ENCODE measurements at regions not wholly inside any gene's neighbourhood (a gene's known extent, or its start where the extent isn't known, plus 50 kb on each side); places are given as distances from the start of the nearest gene placed in this dataset.
"Not testable (repeated sequence)": the region's sequence is repeated elsewhere in the genome, so short reads cannot be mapped to it uniquely, and the experiment has no call there.

GRCh38 chr14:19052977-19053376 lies 85.7 kb downstream of the POTEM start:
- H3K4me3 Mint-ChIP-seq; POLR2A ChIA-PET (ENCODE audit: partially characterized antibody); H3K4me1 Mint-ChIP-seq; H3K27me3 ChIP-seq (ENCODE audit: insufficient read depth, low read length); DNase-seq; H3K36me3 ChIP-seq (ENCODE audit: insufficient read depth, low read length); H3K36me3 Mint-ChIP-seq; H3K4me1 ChIP-seq (ENCODE audit: insufficient read depth, low read length); H3K27ac Mint-ChIP-seq; intact Hi-C loops (cut with micrococcal nuclease); H3K9me3 Mint-ChIP-seq; CTCF ChIA-PET (ENCODE audit: partially characterized antibody); H3K9me3 ChIP-seq (ENCODE audit: control insufficient read depth in 1 of 2, low read length in 2 of 2); H3K27ac ChIP-seq (ENCODE audit: low read depth, low read length); H3K4me3 ChIP-seq (ENCODE audit: low read length in 2 of 2); H3K27me3 Mint-ChIP-seq: not testable (repeated sequence)

GRCh38 chr14:19053426-19054050 lies 86.3 kb downstream of the POTEM start:
- CTCF ChIA-PET (ENCODE audit: partially characterized antibody); POLR2A ChIA-PET (ENCODE audit: partially characterized antibody): not testable (repeated sequence)

DNA sequence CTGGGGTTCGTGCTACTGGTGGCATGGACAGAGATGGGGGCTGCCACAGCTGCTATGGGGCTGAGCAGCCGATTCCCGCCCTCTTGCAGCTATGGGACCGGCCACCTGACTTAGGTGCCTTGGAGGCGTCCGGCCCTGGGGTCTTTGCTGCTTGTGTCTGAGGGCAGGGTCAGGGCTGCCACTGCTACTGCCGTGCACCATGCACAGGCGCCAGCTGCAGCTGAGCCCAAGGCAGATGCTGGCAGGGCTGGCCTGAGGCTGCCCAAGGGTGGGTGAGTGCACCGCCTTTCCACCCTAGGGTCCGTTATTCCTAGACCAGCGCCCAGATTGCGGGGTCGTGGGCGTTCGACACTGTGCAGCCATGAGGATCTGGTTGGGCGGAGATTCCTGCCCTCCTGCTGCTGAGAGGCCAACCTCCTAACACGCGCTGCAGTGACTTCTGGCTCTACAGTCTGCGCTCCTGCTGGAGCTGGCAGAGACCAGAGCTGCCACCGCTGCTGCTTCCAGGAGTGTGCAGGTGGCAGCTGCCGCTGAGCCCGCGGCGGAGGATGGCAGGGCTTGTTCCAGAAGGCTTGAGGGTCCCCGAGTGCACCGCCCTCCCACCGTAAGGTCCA lies 87.0 kb downstream of the POTEM start:
- H3K27me3 Mint-ChIP-seq; H3K9me3 ChIP-seq (ENCODE audit: control insufficient read depth in 1 of 2, low read length in 2 of 2); H3K4me3 ChIP-seq (ENCODE audit: low read length in 2 of 2); POLR2A ChIA-PET (ENCODE audit: partially characterized antibody); DNase-seq; H3K27ac Mint-ChIP-seq; intact Hi-C loops (cut with micrococcal nuclease); H3K9me3 Mint-ChIP-seq; H3K36me3 ChIP-seq (ENCODE audit: insufficient read depth, low read length); H3K4me3 Mint-ChIP-seq; H3K4me1 ChIP-seq (ENCODE audit: insufficient read depth, low read length); CTCF ChIA-PET (ENCODE audit: partially characterized antibody); H3K4me1 Mint-ChIP-seq; H3K36me3 Mint-ChIP-seq; H3K27ac ChIP-seq (ENCODE audit: low read depth, low read length); H3K27me3 ChIP-seq (ENCODE audit: insufficient read depth, low read length): not testable (repeated sequence)

More at GRCh38 chr14:19053426-19054050, 86.3 kb downstream of the POTEM start:
- H3K4me3 ChIP-seq (ENCODE audit: low read length in 2 of 2); H3K9me3 ChIP-seq (ENCODE audit: control insufficient read depth in 1 of 2, low read length in 2 of 2); H3K36me3 Mint-ChIP-seq; intact Hi-C loops (cut with micrococcal nuclease); H3K27ac Mint-ChIP-seq; H3K4me3 Mint-ChIP-seq; DNase-seq; H3K27ac ChIP-seq (ENCODE audit: low read depth, low read length); H3K4me1 Mint-ChIP-seq; H3K27me3 Mint-ChIP-seq; H3K36me3 ChIP-seq (ENCODE audit: insufficient read depth, low read length); H3K9me3 Mint-ChIP-seq; H3K4me1 ChIP-seq (ENCODE audit: insufficient read depth, low read length); H3K27me3 ChIP-seq (ENCODE audit: insufficient read depth, low read length): not testable (repeated sequence)

DNA sequence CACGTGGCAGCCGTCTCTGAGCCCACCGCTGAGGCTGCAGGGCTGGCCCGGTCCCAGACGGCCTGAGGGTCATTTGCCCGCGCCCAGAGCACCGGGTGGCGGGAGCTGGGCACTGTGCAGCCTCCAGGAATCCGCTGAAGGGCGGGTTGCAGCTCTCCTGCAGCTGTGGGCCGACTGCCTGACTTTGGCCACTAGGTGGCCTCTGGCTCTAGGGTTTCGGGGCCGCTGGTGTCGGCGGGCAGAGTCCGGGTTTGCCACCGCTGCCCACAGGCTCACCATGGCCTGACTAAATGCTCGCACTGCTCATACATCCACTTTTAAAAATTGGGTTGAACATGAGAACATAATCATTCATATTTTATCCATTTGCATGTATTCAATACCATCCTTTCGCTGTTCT lies 87.7 kb downstream of the POTEM start:
- H3K9me3 Mint-ChIP-seq; H3K4me3 Mint-ChIP-seq; H3K27me3 ChIP-seq (ENCODE audit: insufficient read depth, low read length); H3K9me3 ChIP-seq (ENCODE audit: control insufficient read depth in 1 of 2, low read length in 2 of 2); H3K27me3 Mint-ChIP-seq; H3K36me3 ChIP-seq (ENCODE audit: insufficient read depth, low read length); intact Hi-C loops (cut with micrococcal nuclease); CTCF ChIA-PET (ENCODE audit: partially characterized antibody); POLR2A ChIA-PET (ENCODE audit: partially characterized antibody); H3K27ac ChIP-seq (ENCODE audit: low read depth, low read length); H3K4me1 ChIP-seq (ENCODE audit: insufficient read depth, low read length); H3K4me1 Mint-ChIP-seq; DNase-seq; H3K27ac Mint-ChIP-seq; H3K4me3 ChIP-seq (ENCODE audit: low read length in 2 of 2); H3K36me3 Mint-ChIP-seq: not testable (repeated sequence)

DNA sequence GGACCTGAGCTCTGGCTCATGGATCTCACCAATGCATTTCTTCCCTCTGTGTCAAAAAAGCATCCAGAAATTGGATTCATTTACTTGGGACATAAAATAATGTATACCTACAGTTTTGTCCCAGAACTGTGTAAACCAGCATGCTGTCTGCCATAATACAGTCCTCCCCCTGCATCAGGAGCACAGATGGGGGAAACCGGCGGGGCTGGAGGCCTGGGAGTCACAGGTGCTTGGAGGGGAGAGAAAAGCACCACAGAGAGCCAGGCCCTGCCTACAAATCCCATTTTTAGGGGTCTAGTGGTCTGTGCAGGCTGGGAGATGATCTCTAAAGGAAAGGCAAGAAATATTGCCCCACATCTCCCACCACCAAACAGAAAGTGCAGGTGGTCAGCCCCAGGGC lies 91.8 kb downstream of the POTEM start:
- H3K4me3 ChIP-seq (ENCODE audit: low read length in 2 of 2); POLR2A ChIA-PET (ENCODE audit: partially characterized antibody); H3K27ac Mint-ChIP-seq; H3K27ac ChIP-seq (ENCODE audit: low read depth, low read length); CTCF ChIA-PET (ENCODE audit: partially characterized antibody); H3K27me3 Mint-ChIP-seq; H3K4me3 Mint-ChIP-seq; H3K9me3 Mint-ChIP-seq; H3K27me3 ChIP-seq (ENCODE audit: insufficient read depth, low read length); H3K36me3 ChIP-seq (ENCODE audit: insufficient read depth, low read length); H3K4me1 Mint-ChIP-seq; DNase-seq; H3K4me1 ChIP-seq (ENCODE audit: insufficient read depth, low read length); H3K36me3 Mint-ChIP-seq; H3K9me3 ChIP-seq (ENCODE audit: control insufficient read depth in 1 of 2, low read length in 2 of 2); intact Hi-C loops (cut with micrococcal nuclease): not testable (repeated sequence)

DNA sequence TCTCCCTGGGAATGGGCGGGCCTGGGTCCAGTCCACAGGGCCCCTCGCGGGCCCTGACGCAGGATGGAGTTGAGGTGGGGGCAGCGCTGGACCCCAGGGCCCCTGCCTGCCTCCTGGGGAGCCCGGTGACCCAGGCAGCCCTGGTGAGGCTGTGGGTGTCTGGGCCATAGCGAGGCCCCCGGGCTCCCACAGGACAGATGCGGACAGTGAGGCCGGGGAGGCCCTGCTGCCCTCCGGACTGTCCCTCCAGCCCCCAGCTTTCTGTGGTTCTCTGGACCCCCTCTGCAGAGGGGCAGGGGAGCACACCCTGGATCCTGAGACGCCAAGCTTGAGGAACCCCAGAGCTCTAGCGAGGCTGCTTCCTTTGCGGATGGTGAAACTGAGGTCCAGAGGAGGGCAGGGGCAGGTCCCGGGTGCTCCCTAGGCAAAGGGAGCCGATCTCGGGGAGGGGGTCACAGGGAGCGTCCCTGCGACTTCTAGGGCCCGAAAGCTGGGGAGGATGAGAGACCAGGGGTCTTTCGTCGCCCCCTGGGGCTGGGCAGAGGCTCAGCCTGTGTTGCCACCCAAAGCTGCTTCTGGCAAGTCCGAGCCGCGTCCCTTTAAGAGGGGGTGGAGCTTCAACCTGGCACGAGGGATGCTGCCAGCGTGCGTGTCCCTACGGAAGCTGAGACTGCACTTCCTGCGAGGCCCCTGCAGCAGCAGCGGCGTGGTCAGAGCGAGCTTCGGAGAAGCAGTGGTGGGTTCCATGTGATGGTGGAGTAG lies 94.6 kb downstream of the POTEM start:
- H3K4me3 ChIP-seq (ENCODE audit: low read length in 2 of 2); H3K9me3 Mint-ChIP-seq; CTCF ChIA-PET (ENCODE audit: partially characterized antibody); H3K27me3 ChIP-seq (ENCODE audit: insufficient read depth, low read length); H3K27ac ChIP-seq (ENCODE audit: low read depth, low read length); DNase-seq; H3K27me3 Mint-ChIP-seq; H3K4me1 ChIP-seq (ENCODE audit: insufficient read depth, low read length); POLR2A ChIA-PET (ENCODE audit: partially characterized antibody); H3K36me3 Mint-ChIP-seq; H3K27ac Mint-ChIP-seq; intact Hi-C loops (cut with micrococcal nuclease); H3K4me1 Mint-ChIP-seq; H3K9me3 ChIP-seq (ENCODE audit: control insufficient read depth in 1 of 2, low read length in 2 of 2); H3K4me3 Mint-ChIP-seq; H3K36me3 ChIP-seq (ENCODE audit: insufficient read depth, low read length): not testable (repeated sequence)

GRCh38 chr14:19068957-19069356 lies 101.7 kb downstream of the POTEM start:
- H3K9me3 ChIP-seq (ENCODE audit: control insufficient read depth in 1 of 2, low read length in 2 of 2); POLR2A ChIA-PET (ENCODE audit: partially characterized antibody); H3K36me3 ChIP-seq (ENCODE audit: insufficient read depth, low read length); H3K27me3 Mint-ChIP-seq; H3K4me1 Mint-ChIP-seq; H3K4me1 ChIP-seq (ENCODE audit: insufficient read depth, low read length); intact Hi-C loops (cut with micrococcal nuclease); H3K9me3 Mint-ChIP-seq; CTCF ChIA-PET (ENCODE audit: partially characterized antibody); H3K27me3 ChIP-seq (ENCODE audit: insufficient read depth, low read length); H3K27ac Mint-ChIP-seq; DNase-seq; H3K36me3 Mint-ChIP-seq; H3K27ac ChIP-seq (ENCODE audit: low read depth, low read length); H3K4me3 ChIP-seq (ENCODE audit: low read length in 2 of 2); H3K4me3 Mint-ChIP-seq: not testable (repeated sequence)
